Breast epithelium (tissue), 3 donors: ENCODE measurements at regions not wholly inside any gene's neighbourhood (a gene's known extent, or its start where the extent isn't known, plus 50 kb on each side); places are given as distances from the start of the nearest gene placed in this dataset.

ENCODE experiments used
- POLR2A ChIP-seq: fragments of 450-650 bp; IDR thresholded peaks from one replicate; pipeline ENCODE4 v1.6.1; 2016; ENCODE audit warnings: antibody characterized with exemption, mild to moderate bottlenecking, moderate library complexity
- POLR2AphosphoS5 ChIP-seq, 3 donors: sonication (generic); formaldehyde crosslinking; IDR thresholded peaks; one replicate each; pipeline ENCODE4 v1.6.1; 2017; ENCODE audit warnings: antibody characterized with exemption in 3 of 3
- TF ChIP-seq, protein P1 (sequence below), 3 donors: fragments of 450-650 bp; IDR thresholded peaks; one replicate each; pipeline ENCODE4 v1.5.1; 2016 to 2017; ENCODE audit warnings: antibody characterized with exemption in 3 of 3, mild to moderate bottlenecking in 3 of 3, moderate library complexity in 3 of 3

DNA sequence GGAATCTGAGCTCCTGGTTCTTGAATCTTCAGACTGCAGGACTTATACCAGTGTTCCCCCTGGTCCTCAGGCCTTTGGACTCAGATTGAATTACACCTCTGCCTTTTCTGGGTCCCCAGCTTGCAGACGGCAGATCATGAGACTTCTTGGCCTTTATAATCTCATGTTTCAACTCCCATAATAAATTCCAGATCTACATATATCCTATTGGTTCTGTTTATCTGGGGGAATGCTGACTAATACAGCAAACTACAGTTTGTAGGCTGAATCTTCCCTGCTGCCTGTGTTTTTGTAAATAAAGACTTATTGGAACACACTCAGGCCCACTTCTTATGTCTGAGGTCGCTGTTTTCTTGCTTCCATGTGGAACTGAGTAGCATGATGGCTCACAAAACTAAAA lies 184.7 kb downstream of the HDGFL1 start:
- TF ChIP-seq, protein P1, sequence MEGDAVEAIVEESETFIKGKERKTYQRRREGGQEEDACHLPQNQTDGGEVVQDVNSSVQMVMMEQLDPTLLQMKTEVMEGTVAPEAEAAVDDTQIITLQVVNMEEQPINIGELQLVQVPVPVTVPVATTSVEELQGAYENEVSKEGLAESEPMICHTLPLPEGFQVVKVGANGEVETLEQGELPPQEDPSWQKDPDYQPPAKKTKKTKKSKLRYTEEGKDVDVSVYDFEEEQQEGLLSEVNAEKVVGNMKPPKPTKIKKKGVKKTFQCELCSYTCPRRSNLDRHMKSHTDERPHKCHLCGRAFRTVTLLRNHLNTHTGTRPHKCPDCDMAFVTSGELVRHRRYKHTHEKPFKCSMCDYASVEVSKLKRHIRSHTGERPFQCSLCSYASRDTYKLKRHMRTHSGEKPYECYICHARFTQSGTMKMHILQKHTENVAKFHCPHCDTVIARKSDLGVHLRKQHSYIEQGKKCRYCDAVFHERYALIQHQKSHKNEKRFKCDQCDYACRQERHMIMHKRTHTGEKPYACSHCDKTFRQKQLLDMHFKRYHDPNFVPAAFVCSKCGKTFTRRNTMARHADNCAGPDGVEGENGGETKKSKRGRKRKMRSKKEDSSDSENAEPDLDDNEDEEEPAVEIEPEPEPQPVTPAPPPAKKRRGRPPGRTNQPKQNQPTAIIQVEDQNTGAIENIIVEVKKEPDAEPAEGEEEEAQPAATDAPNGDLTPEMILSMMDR (IDR thresholded peaks at IDR 0.05): no peak
- TF ChIP-seq POLR2A: no peak
- no peak for TF ChIP-seq POLR2AphosphoS5 (IDR thresholded peaks at IDR 0.05)
